Colonic mucosa (tissue), 4 donors: ENCODE measurements at regions not wholly inside any gene's neighbourhood (a gene's known extent, or its start where the extent isn't known, plus 50 kb on each side); places are given as distances from the start of the nearest gene placed in this dataset.

Experiments used
- DNase-seq: peaks from one replicate; pipeline ENCODE4 v3.0.0-alpha.2; 2020
- H3K27ac ChIP-seq: fragments of 200-600 bp; one replicate; pipeline ENCODE4 v1.8.0; 2021
- H3K27me3 ChIP-seq: fragments of 200-600 bp; one replicate; pipeline ENCODE4 v1.8.0; 2021
- H3K36me3 ChIP-seq: fragments of 200-600 bp; one replicate; pipeline ENCODE4 v1.8.0; 2021
- H3K4me1 ChIP-seq: fragments of 200-600 bp; one replicate; pipeline ENCODE4 v1.8.0; 2021; ENCODE audit warnings: mild to moderate bottlenecking
- H3K4me3 ChIP-seq: fragments of 200-600 bp; one replicate; pipeline ENCODE4 v1.8.0; 2021
- H3K9ac ChIP-seq, 2 donors: one replicate each; pipeline ENCODE4 v1.7.0; 2013; ENCODE audit warnings: control low read depth in 2 of 2, low read depth in 2 of 2, low read length in 2 of 2
- H3K9me3 ChIP-seq: fragments of 200-600 bp; one replicate; pipeline ENCODE4 v1.8.0; 2021
- intact Hi-C: fragments of 100-400 bp; cut with DNase I; formaldehyde crosslinking; loops from one replicate; pipeline ENCODE4 v1.14.1; 2022
- TF ChIP-seq, protein P1 (sequence below): fragments of 200-600 bp; IDR thresholded peaks from one replicate; pipeline ENCODE4 v1.8.0; 2022; ENCODE audit warnings: antibody characterized with exemption, mild to moderate bottlenecking
- donor health status: healthy.
- donor health status: DM: no; HTN: no; CAD: no.
- donor health status: DM: no; HTN: no; CAD: no.

GRCh38 chr20:17141568-17141967, 85.3 kb upstream of the PCSK2 start:
- intact Hi-C loops, result no loop called here
- TF ChIP-seq, protein P1, sequence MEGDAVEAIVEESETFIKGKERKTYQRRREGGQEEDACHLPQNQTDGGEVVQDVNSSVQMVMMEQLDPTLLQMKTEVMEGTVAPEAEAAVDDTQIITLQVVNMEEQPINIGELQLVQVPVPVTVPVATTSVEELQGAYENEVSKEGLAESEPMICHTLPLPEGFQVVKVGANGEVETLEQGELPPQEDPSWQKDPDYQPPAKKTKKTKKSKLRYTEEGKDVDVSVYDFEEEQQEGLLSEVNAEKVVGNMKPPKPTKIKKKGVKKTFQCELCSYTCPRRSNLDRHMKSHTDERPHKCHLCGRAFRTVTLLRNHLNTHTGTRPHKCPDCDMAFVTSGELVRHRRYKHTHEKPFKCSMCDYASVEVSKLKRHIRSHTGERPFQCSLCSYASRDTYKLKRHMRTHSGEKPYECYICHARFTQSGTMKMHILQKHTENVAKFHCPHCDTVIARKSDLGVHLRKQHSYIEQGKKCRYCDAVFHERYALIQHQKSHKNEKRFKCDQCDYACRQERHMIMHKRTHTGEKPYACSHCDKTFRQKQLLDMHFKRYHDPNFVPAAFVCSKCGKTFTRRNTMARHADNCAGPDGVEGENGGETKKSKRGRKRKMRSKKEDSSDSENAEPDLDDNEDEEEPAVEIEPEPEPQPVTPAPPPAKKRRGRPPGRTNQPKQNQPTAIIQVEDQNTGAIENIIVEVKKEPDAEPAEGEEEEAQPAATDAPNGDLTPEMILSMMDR, result no peak
- no peak overlapping the region for H3K27ac ChIP-seq
- DNase-seq, result no peak
- no peaks in the 10 kb centered on the region for H3K27me3 ChIP-seq
- H3K4me3 ChIP-seq, result no peak overlapping the region
- no peak overlapping the region for H3K9ac ChIP-seq
- H3K9me3 ChIP-seq, result no peaks in the 10 kb centered on the region
- no peaks in the 10 kb centered on the region for H3K4me1 ChIP-seq
- no peaks in the 10 kb centered on the region for H3K36me3 ChIP-seq

GRCh38 chr20:17142666-17143065, 84.2 kb upstream of the PCSK2 start:
- no peak overlapping the region for H3K9ac ChIP-seq
- H3K27me3 ChIP-seq, result no peaks in the 10 kb centered on the region
- intact Hi-C loops, result no loop called here
- H3K4me1 ChIP-seq, result no peaks in the 10 kb centered on the region
- DNase-seq, result no peak
- TF ChIP-seq, protein P1, result no peak
- no peaks in the 10 kb centered on the region for H3K36me3 ChIP-seq
- no peak overlapping the region for H3K27ac ChIP-seq
- no peak overlapping the region for H3K4me3 ChIP-seq
- H3K9me3 ChIP-seq, result no peaks in the 10 kb centered on the region

DNA sequence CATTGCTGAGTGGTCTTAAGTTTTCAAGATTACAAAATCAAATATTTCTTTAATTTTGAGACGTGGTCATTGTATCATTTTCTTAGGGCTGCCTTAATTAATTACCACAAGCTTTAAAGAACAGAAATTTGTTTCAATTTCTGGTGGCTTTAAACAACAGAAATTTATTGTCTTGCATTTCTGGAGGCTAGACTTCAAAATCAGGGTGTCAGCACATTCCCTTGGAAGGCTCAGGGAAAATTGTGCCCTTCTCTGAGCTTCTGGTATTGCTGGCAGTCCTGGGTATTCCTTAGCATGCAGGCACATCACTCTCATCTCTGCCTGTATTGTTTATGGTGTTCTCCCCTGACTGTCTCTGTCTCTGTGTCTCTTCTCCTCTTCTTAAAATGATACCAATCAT, 76.0 kb upstream of the PCSK2 start:
- no peaks in the 10 kb centered on the region for H3K9me3 ChIP-seq
- intact Hi-C loops, result no loop called here
- H3K4me1 ChIP-seq, result no peaks in the 10 kb centered on the region
- TF ChIP-seq, protein P1, result no peak
- DNase-seq, result no peak
- no peak overlapping the region for H3K27ac ChIP-seq
- H3K36me3 ChIP-seq, result no peaks in the 10 kb centered on the region
- H3K4me3 ChIP-seq, result no peak overlapping the region
- H3K9ac ChIP-seq, result no peak overlapping the region
- H3K27me3 ChIP-seq, result no peaks in the 10 kb centered on the region

DNA sequence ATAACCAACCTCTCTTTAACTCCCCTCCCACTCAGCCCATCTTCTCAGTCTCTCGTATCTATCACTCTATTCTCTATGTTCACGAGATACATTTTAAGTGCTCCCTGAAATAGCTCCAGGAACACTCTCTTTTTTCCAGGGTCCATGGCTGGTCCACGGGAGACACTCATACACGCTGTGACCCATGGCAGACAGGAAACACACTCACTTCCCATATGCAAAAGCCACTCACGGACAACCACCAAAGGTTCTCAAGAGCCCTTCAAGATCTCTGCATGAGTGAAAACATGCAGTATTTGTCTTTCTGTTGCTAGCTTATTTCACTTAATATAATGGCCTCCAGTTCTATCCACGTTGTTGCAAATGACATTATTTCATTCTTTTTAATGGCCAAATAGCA, 71.4 kb upstream of the PCSK2 start:
- no peaks in the 10 kb centered on the region for H3K27me3 ChIP-seq
- TF ChIP-seq, protein P1, result no peak

GRCh38 chr20:17158701-17159100, 68.1 kb upstream of the PCSK2 start:
- Histone ChIP-seq H3K4me1 (no peaks in the 10 kb centered on the region), H3K9ac (no peak overlapping the region), H3K27ac (no peak overlapping the region), H3K36me3 (no peaks in the 10 kb centered on the region), H3K4me3 (no peak overlapping the region), H3K27me3 (no peaks in the 10 kb centered on the region), H3K9me3 (no peaks in the 10 kb centered on the region)
- intact Hi-C loops, result no loop called here
- TF ChIP-seq, protein P1, result no peak
- DNase-seq, result no peak

More for the DNA sequence above, 71.4 kb upstream of the PCSK2 start:
- no peaks in the 10 kb centered on the region for H3K9me3 ChIP-seq
- no peaks in the 10 kb centered on the region for H3K4me1 ChIP-seq
- no peak overlapping the region for H3K27ac ChIP-seq
- no peak for DNase-seq
- intact Hi-C loops, result no loop called here
- H3K36me3 ChIP-seq, result no peaks in the 10 kb centered on the region
- H3K4me3 ChIP-seq, result no peak overlapping the region
- no peak overlapping the region for H3K9ac ChIP-seq
